ENCODE measurements at regions not wholly inside any gene's neighbourhood (a gene's known extent, or its start where the extent isn't known, plus 50 kb on each side); places are given as distances from the start of the nearest gene placed in this dataset.

DNA sequence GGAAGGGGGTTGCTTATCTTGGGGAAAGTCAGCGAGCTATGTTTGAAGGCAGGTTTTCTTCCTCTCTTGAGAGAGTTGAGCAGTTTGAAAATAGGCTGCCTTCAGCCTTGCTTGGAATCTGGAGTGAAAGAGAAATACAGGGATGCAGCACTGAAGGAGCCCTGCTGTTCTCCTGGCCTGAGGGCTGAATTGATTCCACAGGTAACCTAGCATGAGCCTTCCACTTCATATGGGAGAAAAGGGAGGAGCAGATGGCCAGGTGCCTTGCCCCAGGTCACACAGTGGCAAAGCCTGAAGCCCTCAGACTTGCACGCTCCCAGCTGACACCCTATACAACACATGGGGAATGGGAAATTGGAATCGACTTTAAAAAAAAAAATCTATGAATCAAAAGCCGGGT lies 88.0 kb upstream of the WLS start:
- no peaks in the 10 kb centered on the region for H3K4me1 ChIP-seq (ENCODE audit: low read depth, poor library complexity, severe bottlenecking)
- H3K9ac ChIP-seq: no peak overlapping the region
- TF ChIP-seq CTCF (conservative IDR thresholded peaks at IDR 0.05; ENCODE audit: low read depth, low read length): no peak
- no peaks in the 10 kb centered on the region for H3K79me2 ChIP-seq (ENCODE audit: insufficient read depth, low read depth)
- H3K4me3 ChIP-seq (IDR thresholded peaks at IDR 0.05; ENCODE audit: insufficient read depth, low read depth, low read length): no peak overlapping the region
- no peaks in the 10 kb centered on the region for H3K27me3 ChIP-seq (ENCODE audit: insufficient read depth, low read depth)
- no peak overlapping the region for H3K27ac ChIP-seq
- no peak overlapping the region for H3K4me2 ChIP-seq
- H2AFZ ChIP-seq (ENCODE audit: low read depth): no peak overlapping the region
- no peaks in the 10 kb centered on the region for H3K36me3 ChIP-seq (ENCODE audit: insufficient read depth)
- no peaks in the 10 kb centered on the region for H4K20me1 ChIP-seq (ENCODE audit: insufficient read depth)

DNA sequence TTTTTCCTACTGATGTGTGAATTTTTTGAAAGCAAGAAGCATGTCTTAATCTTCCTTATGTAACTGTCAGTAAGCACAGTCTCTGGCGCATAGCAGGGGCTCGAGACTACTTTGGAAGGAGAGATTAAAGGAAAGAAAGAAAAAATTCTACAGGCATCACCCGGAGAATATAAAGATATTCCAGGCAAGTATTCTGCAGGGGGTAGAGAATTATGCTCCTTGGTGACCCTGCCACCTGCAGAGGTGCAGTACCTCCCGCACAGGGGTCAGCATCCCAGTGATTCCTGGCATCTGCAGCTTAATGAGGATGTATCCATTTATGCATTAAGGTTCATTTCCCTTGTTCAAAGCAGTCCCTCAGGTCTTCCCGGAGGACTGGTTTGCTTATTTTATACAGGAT lies 87.6 kb upstream of the WLS start:
- Histone ChIP-seq H3K79me2 (ENCODE audit: insufficient read depth, low read depth) (no peaks in the 10 kb centered on the region), H3K4me1 (ENCODE audit: low read depth, poor library complexity, severe bottlenecking) (no peaks in the 10 kb centered on the region), H3K4me3 (IDR thresholded peaks at IDR 0.05; ENCODE audit: insufficient read depth, low read depth, low read length) (no peak overlapping the region), H3K9ac (no peak overlapping the region), H3K36me3 (ENCODE audit: insufficient read depth) (no peaks in the 10 kb centered on the region), H3K4me2 (no peak overlapping the region), H2AFZ (ENCODE audit: low read depth) (no peak overlapping the region), H3K27me3 (ENCODE audit: insufficient read depth, low read depth) (no peaks in the 10 kb centered on the region), H4K20me1 (ENCODE audit: insufficient read depth) (no peaks in the 10 kb centered on the region), H3K27ac (no peak overlapping the region)
- no peak for TF ChIP-seq CTCF (conservative IDR thresholded peaks at IDR 0.05; ENCODE audit: low read depth, low read length)

GRCh38 chr1:68317543-68317942 lies 85.2 kb upstream of the WLS start:
- H3K4me3 ChIP-seq (IDR thresholded peaks at IDR 0.05; ENCODE audit: insufficient read depth, low read depth, low read length): no peak overlapping the region
- H4K20me1 ChIP-seq (ENCODE audit: insufficient read depth): no peaks in the 10 kb centered on the region
- H3K4me1 ChIP-seq (ENCODE audit: low read depth, poor library complexity, severe bottlenecking): no peaks in the 10 kb centered on the region
- no peak overlapping the region for H3K9ac ChIP-seq
- H3K27me3 ChIP-seq (ENCODE audit: insufficient read depth, low read depth): no peaks in the 10 kb centered on the region
- H2AFZ ChIP-seq (ENCODE audit: low read depth): no peak overlapping the region
- no peak for TF ChIP-seq CTCF (conservative IDR thresholded peaks at IDR 0.05; ENCODE audit: low read depth, low read length)
- no peak overlapping the region for H3K27ac ChIP-seq
- no peak overlapping the region for H3K4me2 ChIP-seq
- H3K79me2 ChIP-seq (ENCODE audit: insufficient read depth, low read depth): no peaks in the 10 kb centered on the region
- H3K36me3 ChIP-seq (ENCODE audit: insufficient read depth): no peaks in the 10 kb centered on the region

DNA sequence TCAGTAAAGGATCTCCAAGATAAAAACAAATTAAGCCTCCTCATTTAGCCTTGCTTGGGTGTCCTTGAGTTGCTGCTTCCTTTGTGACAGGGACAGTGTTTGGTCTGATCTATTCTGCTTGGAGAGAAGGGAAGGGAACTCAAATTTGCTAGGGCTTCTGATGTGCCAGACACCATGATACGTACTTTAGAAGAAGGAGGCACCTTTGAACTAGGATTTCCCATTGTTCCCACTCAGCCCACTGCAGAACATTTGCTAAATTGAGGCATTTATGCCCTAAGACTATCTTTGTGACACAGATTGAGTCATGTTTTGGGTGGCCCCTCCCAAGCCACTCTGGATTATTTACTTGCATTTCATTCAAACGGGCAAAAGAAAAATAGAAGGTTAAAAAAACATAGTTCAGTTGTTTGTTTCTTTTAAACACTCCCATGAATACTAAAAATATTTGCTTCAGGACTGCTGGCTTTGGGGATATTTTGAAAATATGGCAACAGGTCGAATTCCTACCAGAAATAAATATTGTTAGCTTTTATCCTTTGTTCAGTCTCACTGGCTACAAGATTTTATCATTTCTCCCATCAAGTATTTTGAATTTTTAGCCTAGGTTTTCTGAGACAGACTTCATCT lies 81.9 kb upstream of the WLS start:
- no peak overlapping the region for H2AFZ ChIP-seq (ENCODE audit: low read depth)
- no peaks in the 10 kb centered on the region for H3K79me2 ChIP-seq (ENCODE audit: insufficient read depth, low read depth)
- no peaks in the 10 kb centered on the region for H4K20me1 ChIP-seq (ENCODE audit: insufficient read depth)
- no peaks in the 10 kb centered on the region for H3K36me3 ChIP-seq (ENCODE audit: insufficient read depth)
- H3K4me3 ChIP-seq (IDR thresholded peaks at IDR 0.05; ENCODE audit: insufficient read depth, low read depth, low read length): no peak overlapping the region
- H3K4me1 ChIP-seq (ENCODE audit: low read depth, poor library complexity, severe bottlenecking): no peaks in the 10 kb centered on the region
- H3K9ac ChIP-seq: no peak overlapping the region
- H3K27ac ChIP-seq: no peak overlapping the region
- no peak for TF ChIP-seq CTCF (conservative IDR thresholded peaks at IDR 0.05; ENCODE audit: low read depth, low read length)
- no peaks in the 10 kb centered on the region for H3K27me3 ChIP-seq (ENCODE audit: insufficient read depth, low read depth)
- H3K4me2 ChIP-seq: no peak overlapping the region

Data from KMS-11 (cell line).